ENCODE measurements at regions not wholly inside any gene's neighbourhood (a gene's known extent, or its start where the extent isn't known, plus 50 kb on each side); places are given as distances from the start of the nearest gene placed in this dataset.

DNA sequence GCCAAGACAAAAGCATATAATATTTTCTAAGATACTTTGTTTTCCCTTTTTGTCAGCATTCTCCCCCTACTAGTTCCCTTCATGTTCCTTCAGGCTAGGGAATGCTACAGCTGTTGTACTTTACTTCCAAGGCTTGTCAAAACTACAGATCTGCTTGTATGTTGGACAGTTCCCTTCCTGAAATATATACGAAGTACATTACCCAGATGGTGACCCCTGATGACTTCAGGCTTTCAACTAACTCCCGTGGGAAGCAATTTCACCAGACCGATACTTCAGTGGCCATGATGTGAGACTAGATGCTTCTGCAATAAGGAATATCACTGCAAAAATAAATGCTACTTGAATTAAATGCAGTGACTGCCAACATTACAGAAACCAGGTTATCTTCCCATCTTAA lies 332.8 kb downstream of the SH2D1A start:
- no peaks in the 10 kb centered on the region for H3K27me3 Mint-ChIP-seq
- H3K9me3 Mint-ChIP-seq (ENCODE audit: low read depth): no peaks in the 10 kb centered on the region
- TF ChIP-seq, protein P1, sequence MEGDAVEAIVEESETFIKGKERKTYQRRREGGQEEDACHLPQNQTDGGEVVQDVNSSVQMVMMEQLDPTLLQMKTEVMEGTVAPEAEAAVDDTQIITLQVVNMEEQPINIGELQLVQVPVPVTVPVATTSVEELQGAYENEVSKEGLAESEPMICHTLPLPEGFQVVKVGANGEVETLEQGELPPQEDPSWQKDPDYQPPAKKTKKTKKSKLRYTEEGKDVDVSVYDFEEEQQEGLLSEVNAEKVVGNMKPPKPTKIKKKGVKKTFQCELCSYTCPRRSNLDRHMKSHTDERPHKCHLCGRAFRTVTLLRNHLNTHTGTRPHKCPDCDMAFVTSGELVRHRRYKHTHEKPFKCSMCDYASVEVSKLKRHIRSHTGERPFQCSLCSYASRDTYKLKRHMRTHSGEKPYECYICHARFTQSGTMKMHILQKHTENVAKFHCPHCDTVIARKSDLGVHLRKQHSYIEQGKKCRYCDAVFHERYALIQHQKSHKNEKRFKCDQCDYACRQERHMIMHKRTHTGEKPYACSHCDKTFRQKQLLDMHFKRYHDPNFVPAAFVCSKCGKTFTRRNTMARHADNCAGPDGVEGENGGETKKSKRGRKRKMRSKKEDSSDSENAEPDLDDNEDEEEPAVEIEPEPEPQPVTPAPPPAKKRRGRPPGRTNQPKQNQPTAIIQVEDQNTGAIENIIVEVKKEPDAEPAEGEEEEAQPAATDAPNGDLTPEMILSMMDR (IDR thresholded peaks at IDR 0.05; ENCODE audit: unreplicated experiment): no peak
- H3K4me3 Mint-ChIP-seq (ENCODE audit: low read depth): no peak overlapping the region
- H3K4me1 Mint-ChIP-seq (ENCODE audit: low read depth): no peaks in the 10 kb centered on the region
- no peak overlapping the region for H3K27ac Mint-ChIP-seq
- H3K36me3 Mint-ChIP-seq (ENCODE audit: insufficient read depth): no peaks in the 10 kb centered on the region
- DNase-seq (ENCODE audit: low spot score, unreplicated experiment): no peak

DNA sequence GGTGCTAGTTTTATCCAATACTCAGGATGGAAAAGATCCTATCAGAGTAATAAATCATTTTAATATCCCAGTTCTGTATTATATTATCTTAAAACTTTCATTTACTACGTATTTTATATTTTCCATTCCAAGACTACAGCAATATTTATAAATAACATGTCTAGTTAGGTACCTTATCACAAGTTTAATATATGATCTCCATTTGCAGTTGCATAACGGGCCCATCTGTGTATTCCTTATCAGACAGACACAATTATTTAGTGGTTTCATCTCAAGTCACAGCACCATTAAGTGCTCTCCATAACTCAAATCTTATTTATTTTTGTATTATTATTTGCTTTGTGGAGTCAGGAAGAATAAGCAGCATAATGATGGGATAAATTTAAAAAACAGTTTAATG lies 333.9 kb downstream of the SH2D1A start:
- Mint-ChIP-seq H3K9me3 (ENCODE audit: low read depth) (peaks cover 5% of the 10 kb centered on the region), H3K27me3 (no peaks in the 10 kb centered on the region), H3K27ac (no peak overlapping the region), H3K4me1 (ENCODE audit: low read depth) (no peaks in the 10 kb centered on the region), H3K36me3 (ENCODE audit: insufficient read depth) (no peaks in the 10 kb centered on the region), H3K4me3 (ENCODE audit: low read depth) (no peak overlapping the region)
- DNase-seq (ENCODE audit: low spot score, unreplicated experiment): no peak
- TF ChIP-seq, protein P1 (IDR thresholded peaks at IDR 0.05; ENCODE audit: unreplicated experiment): no peak

DNA sequence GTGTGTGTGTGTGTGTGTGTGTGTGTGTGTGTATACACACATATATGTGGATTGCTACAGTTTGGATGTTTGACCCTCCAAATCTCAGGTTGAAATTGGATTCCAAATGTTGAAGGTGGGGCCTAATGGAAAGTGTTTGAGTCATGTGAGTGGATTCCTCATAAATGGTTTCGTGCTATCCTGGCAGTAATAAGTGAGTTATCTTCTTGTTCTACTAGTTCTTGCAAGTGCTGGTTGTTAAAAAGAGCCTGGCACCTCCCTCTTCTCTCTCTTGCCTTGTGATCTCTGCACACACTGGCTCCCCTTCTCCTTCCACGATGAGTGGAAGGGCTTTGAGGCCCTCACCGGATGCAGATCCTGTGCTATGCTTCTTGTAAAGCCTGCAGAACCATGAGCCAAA lies 344.1 kb downstream of the SH2D1A start:
- no peak for DNase-seq (ENCODE audit: low spot score, unreplicated experiment)
- no peaks in the 10 kb centered on the region for H3K4me1 Mint-ChIP-seq (ENCODE audit: low read depth)
- no peak overlapping the region for H3K27ac Mint-ChIP-seq
- no peaks in the 10 kb centered on the region for H3K36me3 Mint-ChIP-seq (ENCODE audit: insufficient read depth)
- TF ChIP-seq, protein P1 (IDR thresholded peaks at IDR 0.05; ENCODE audit: unreplicated experiment): no peak
- no peaks in the 10 kb centered on the region for H3K27me3 Mint-ChIP-seq
- H3K9me3 Mint-ChIP-seq (ENCODE audit: low read depth): peaks cover 5% of the 10 kb centered on the region
- no peak overlapping the region for H3K4me3 Mint-ChIP-seq (ENCODE audit: low read depth)

DNA sequence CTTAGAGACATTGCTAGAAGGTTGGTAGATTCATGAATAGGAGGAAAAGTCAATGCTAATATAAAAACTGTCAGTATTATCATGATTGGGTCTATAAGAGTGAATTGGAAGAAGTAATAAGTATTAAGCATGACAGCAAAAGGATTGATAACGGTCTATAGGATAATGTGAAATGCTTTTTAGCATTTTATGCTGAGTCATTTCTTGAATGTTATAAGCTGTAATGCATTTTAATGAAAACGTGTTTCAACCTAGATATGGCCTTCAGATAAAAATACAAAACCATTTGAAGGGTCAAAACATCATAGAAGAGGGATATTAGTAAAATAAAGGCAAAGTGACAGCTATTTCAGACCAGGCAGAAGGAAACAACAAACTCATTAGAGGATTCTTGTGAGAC lies 353.5 kb downstream of the SH2D1A start:
- Mint-ChIP-seq H3K36me3 (ENCODE audit: insufficient read depth) (no peaks in the 10 kb centered on the region), H3K4me1 (ENCODE audit: low read depth) (peaks cover 3% of the 10 kb centered on the region), H3K9me3 (ENCODE audit: low read depth) (no peaks in the 10 kb centered on the region), H3K4me3 (ENCODE audit: low read depth) (no peak overlapping the region), H3K27me3 (no peaks in the 10 kb centered on the region), H3K27ac (no peak overlapping the region)
- DNase-seq (ENCODE audit: low spot score, unreplicated experiment): no peak
- TF ChIP-seq, protein P1 (IDR thresholded peaks at IDR 0.05; ENCODE audit: unreplicated experiment): no peak

DNA sequence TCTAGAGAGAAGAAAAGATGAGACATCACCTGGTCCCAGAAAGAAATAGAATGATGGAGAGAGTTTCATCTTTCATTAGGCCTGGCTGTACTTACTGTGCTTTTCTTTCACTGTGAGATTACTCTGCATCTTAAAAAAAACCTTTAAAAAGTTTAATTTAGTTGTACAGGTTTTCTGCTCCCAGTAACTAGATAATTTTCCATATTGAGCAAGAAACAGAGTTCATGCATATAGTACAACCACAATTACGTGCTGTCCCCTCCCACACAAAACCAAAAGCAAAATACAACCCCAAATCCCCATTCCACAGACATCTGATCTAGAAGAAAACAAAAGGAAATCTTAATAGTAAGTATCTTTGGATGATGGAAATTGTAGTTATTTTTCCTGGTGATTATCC lies 371.2 kb downstream of the SH2D1A start:
- TF ChIP-seq, protein P1 (IDR thresholded peaks at IDR 0.05; ENCODE audit: unreplicated experiment): no peak
- peaks cover 36% of the 10 kb centered on the region for H3K27me3 Mint-ChIP-seq
- no peak overlapping the region for H3K27ac Mint-ChIP-seq
- peaks cover 11% of the 10 kb centered on the region for H3K4me1 Mint-ChIP-seq (ENCODE audit: low read depth)
- DNase-seq (ENCODE audit: low spot score, unreplicated experiment): no peak
- H3K36me3 Mint-ChIP-seq (ENCODE audit: insufficient read depth): no peaks in the 10 kb centered on the region
- H3K4me3 Mint-ChIP-seq (ENCODE audit: low read depth): no peak overlapping the region
- no peaks in the 10 kb centered on the region for H3K9me3 Mint-ChIP-seq (ENCODE audit: low read depth)
